Prostate gland (tissue), 2 donors: ENCODE measurements at regions not wholly inside any gene's neighbourhood (a gene's known extent, or its start where the extent isn't known, plus 50 kb on each side); places are given as distances from the start of the nearest gene placed in this dataset.

ENCODE experiments used
- POLR2A ChIP-seq: fragments of 450-650 bp; IDR thresholded peaks from one replicate; pipeline ENCODE4 v1.6.1; 2016; ENCODE audit warnings: antibody characterized with exemption, mild to moderate bottlenecking
- POLR2AphosphoS5 ChIP-seq: sonication (generic); formaldehyde crosslinking; IDR thresholded peaks from one replicate; pipeline ENCODE4 v1.6.1; 2017; ENCODE audit warnings: antibody characterized with exemption
- TF ChIP-seq, protein P1 (sequence below), 4 experiments: fragments of 200-600 bp in 2 of 4; fragments of 450-650 bp in 2 of 4; sonication (generic) in 2 of 4; IDR thresholded peaks; 1 replicate in 3 of 4; 2 replicates in 1 of 4; pipeline ENCODE4 v1.5.1; 2016 to 2019; ENCODE audit warnings: antibody characterized with exemption in 4 of 4, mild to moderate bottlenecking in 2 of 4, moderate library complexity in 2 of 4

DNA sequence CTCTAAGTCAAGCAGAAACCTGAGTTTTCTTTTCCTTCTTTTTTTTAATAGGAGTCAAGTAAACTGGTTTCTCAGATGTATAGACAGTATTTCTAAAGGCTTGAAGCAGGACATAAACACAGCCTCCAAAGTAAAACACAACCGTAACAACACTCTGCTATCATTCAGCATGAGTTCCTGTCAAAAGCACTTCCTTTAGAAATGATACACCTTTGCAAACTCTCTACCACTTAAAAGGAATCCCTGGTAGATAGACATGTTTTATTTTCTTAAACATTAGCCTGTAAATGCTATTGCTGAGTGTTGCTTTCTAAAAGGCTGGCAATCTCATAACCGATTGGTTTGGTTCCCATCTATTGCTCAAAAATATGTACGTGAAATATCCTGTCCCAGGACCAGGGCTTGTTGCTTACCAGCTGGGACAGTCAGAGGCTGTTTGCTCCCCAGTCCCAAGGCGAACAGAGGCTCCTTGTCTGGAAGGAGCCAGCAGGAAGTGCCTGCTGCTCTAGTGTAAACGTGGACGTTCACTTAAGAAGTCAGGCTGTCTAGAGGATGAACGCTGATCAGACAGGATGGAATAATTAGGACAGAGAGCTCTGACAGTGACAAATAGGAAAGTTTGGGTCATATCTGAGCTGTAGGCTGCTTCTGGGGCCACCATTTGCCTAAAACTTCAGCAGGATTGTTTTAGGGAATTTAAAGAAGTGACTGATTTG lies 173.9 kb upstream of the KLF3 start:
- TF ChIP-seq, protein P1, sequence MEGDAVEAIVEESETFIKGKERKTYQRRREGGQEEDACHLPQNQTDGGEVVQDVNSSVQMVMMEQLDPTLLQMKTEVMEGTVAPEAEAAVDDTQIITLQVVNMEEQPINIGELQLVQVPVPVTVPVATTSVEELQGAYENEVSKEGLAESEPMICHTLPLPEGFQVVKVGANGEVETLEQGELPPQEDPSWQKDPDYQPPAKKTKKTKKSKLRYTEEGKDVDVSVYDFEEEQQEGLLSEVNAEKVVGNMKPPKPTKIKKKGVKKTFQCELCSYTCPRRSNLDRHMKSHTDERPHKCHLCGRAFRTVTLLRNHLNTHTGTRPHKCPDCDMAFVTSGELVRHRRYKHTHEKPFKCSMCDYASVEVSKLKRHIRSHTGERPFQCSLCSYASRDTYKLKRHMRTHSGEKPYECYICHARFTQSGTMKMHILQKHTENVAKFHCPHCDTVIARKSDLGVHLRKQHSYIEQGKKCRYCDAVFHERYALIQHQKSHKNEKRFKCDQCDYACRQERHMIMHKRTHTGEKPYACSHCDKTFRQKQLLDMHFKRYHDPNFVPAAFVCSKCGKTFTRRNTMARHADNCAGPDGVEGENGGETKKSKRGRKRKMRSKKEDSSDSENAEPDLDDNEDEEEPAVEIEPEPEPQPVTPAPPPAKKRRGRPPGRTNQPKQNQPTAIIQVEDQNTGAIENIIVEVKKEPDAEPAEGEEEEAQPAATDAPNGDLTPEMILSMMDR (IDR thresholded peaks at IDR 0.05) = no peak
- TF ChIP-seq POLR2A (no peak), POLR2AphosphoS5 (peak; percentile 56)
